ENCODE measurements at regions not wholly inside any gene's neighbourhood (a gene's known extent, or its start where the extent isn't known, plus 50 kb on each side); places are given as distances from the start of the nearest gene placed in this dataset.
"Not testable (repeated sequence)": the region's sequence is repeated elsewhere in the genome, so short reads cannot be mapped to it uniquely, and the experiment has no call there.

DNA sequence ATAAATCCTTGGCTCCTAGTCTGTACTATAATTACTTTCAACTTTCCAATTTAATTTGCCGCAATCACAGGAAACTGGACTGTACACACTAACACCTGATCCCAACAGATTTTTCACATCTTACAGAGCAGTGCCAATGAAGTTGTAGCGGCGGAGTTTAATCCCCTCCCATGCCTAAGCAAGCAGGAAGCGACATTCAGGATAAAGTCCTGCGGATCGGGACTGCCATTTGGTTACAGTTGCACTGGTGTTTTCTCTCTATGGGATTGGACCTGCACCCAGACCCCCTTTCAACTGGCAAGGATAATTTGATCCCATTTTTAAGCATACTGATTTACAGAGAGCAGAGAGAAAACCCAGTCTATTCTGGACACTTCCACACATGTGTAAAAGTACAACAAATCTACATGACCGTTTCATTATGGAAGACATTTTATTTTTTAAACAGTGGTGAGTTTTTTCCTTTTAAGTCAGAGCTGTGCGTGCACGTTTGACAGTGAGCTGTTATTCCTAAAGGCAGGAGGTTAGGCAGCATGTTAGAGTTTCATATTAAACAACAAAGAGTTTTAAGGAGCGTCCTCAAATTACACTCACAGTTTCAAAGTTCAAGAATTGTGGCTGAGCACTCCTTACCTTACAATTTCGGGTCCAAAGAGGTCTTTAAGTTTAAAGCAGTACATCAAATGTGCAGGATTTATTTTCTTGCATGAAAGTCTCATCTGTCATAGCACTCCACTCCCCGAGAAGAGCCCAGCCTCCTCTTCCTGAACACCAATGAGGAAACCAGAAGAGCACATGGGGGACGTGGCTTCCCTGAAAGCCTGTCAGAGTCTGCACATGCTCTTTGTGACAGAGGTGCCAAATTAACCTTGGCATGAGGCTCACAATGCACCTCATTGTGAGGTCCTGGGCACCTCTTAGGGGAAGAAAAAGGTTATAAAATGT, 141.6 kb upstream of the RFC3 start:
- DNase-seq: peak; percentile 12 to 76 (median 56)

DNA sequence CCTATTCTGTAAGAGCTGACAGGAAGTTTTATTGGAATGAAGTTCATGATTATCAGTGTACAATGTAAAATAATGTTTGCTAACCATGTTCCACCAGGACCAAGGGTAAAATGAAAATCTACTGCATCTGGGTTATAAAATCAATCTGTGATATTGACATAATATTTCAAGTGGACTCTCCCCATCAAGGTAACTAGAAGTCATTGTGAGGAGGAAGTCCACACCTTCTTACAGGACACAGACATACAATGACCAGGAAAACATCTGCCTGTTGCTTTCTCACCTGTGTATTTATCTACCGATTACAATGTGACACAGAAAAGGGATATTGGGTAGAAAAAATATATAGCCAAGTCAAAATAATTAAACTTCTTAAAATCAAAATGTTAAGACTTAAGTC, 140.7 kb upstream of the RFC3 start:
- peak in 1 of 3 experiments; percentile 44 for DNase-seq

DNA sequence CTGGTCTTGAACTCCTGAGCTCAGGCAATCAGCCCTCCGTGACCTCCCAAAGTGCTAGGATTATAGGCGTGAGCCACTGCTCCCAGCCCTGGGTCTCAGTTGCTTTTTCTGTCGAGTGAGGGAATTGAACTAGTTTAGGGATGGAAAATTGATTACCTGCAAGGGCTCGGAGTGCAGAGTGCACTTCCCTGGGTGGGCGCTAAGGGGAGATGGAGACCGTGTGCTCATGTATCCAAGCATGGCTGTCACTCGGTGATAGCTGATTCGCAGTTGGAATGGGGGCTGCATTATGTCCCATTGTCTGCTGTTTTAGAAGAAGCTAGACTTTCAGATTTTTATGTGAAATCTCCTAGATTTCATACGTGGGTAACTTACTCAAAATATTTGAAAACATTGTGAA, 139.9 kb upstream of the RFC3 start:
- DNase-seq: no peak

DNA sequence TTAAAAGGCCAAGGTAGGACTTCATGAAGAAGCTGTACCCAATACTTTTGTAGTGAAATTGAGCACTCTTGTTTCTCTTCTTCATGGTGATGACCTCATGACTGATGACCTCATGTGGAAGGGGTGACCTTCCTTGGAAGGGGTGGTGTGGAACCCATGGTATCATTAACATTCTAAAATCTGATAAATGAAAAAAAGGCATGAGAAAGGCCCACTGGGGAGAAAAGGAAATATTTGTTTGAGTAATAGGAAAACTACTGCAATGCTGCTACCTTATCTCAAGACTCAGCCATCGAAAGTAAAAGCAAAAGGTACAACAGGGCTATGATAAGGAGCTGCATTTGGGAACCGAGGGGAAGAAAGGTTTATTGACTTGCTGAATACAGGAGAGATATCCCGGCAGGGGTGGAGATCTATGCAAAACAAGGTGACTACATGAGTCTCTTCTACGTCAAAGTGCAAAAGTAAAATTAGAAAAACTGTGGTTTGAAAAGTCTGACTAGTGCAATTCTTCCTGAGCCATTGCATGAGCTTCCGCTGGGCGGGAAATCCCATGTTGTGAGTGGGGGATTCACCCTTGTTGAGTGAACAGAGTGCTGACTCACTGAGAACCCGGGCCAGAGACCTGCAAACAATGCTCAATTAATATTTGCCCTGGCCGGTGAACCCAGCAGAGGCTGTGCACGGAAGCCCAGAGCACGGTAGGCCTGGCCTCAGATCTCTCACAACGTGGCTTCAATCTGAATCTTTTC, 138.9 kb upstream of the RFC3 start:
- no peak for DNase-seq

DNA sequence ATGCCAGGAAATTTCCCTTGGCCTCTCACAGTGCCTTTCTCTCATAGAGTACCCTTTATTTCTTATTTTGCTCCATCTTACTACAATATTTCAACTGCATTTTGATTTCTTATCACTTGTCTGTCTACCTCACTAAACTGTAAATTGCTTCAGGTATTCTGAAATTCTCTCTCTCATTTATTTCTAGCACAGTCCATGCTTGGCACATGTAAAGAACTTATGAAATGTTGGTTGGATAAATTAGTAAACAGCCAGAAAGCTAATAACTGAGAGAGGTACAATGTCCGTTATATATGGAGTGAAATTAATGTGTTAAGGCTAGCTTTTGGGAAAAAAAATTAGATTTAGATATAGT, 138.3 kb upstream of the RFC3 start:
- no peak for DNase-seq

DNA sequence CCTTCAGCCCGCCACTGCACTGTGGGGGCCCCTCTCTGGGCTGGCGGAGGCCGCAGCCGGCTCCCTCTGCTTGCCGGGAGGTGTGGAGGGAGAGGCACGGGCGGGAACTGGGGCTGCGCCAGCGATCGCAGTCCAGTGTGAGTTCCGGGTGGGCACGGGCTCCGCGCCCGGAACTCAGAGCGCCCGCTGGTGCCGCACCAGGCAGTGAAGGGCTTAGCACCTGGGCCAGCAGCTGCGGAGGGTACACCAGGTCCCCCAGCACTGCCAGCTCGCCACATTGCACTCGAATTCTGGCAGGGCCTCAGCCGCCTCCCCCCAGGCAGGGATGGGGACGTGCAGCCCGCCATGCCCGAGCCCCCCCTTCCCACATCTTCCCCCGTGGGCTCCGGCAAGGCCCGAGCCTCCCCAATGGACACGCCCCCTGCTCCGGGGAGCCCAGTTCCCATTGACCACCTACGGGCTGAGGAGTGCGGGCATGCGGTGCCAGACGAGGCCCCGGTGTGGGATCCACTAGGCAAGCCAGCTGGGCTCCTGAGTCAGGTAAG, 135.9 kb upstream of the RFC3 start:
- no peak for DNase-seq

DNA sequence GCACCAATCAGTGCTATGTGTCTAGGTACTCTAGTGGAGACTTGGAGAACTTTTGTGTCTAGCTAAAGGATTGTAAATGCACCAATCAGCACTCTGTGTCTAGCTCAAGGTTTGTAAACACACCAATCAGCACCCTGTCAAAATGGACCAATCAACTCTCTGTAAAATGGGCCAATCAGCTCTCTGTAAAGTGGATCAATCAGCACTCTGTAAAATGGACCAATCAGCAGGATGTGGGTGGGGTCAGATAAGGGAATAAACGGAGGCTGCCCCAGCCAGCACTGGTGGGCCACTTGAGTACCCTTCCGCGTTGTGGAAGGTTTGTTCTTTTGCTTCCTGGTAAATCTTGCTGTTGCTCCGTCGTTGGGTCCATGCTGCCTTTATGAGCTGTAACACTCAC, 135.3 kb upstream of the RFC3 start:
- not testable (repeated sequence) for DNase-seq

DNA sequence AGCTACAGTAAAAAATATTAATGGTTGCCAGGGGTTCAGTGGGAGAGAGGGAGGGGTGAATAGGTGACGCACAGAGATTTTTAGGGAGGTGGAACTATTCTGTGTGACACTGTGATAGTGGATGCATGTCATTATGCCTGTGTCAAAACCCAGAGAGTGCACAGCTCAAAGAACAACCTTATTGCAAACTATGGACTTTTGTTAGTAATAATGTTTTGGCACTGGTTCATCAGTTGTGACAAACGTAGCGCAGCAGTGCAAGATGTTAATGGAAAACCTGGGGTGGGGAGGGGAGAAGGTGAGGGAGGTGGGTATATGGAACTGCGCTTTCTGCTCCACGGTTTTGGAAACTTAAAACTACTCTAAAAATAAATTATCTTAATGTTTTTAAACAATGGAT, 134.6 kb upstream of the RFC3 start:
- no peak for DNase-seq

DNA sequence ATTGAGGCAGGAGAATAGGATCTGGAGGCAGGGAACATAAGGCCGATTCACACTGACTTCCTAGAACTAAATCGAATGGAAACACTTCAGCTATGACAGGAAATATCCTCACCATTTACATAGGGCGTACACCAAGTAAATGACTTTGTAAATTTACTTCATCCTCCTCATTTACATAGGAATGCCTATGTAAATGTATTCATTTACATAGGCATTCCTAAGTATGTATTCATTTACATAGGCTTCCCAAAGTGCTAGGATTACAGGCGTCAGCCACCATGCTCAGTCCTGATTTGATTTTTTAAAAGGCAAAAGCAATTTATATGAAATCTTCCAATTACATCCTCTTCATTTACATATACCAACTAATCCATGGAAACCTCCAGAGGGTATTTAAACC, 133.1 kb upstream of the RFC3 start:
- no peak for DNase-seq

DNA sequence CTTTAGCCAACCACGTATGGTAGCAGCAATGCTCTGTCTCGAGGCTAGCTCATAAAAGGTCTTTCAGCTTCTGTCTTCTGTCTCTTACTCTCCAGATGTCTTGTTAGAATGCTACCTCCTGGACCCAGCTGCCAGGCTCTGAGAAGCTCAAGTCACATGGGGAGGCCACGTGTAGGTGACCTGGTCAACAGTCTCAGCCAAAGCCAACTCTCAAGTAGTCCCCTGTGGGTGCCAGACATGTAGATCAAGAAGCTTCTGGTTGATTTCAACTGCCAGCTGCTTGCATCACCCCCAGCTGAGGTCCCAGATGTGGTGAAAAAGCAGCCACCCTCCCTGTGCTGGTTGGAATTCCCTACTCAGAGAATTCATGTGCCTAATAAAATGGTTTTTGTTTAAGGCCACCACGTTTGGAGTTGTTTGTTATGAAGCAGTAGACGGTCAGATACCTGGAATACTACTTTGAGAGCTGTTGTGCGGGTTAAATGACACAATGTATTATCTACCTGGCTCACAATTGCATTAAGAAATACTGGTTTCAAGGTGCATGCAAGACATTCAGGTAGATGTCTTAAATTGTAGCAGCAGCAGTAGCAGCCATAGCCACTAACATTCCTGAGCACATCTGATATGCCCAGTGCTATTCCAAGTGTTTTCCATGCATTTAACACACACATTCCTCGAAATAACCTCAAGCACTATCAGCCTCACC, 131.0 kb upstream of the RFC3 start:
- DNase-seq: no peak

DNA sequence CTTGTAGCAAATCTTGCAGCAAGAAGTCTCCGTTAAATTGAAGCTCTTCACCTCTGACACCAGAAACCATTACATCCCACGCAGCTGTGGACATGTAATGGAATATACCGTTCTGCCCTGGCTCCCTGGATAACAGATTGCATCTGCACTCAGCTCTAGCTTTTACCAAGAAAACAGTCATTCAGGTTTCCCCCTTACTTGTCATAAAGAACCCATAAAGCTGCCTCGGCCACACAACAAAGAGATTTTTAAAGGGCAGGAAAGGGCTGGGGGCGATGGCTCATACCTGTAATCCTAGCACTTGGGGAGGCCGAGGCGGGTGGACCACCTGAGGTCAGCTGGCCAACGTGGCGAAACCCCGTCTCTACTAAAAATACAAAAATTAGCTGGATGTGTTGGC, 127.6 kb upstream of the RFC3 start:
- no peak for DNase-seq

DNA sequence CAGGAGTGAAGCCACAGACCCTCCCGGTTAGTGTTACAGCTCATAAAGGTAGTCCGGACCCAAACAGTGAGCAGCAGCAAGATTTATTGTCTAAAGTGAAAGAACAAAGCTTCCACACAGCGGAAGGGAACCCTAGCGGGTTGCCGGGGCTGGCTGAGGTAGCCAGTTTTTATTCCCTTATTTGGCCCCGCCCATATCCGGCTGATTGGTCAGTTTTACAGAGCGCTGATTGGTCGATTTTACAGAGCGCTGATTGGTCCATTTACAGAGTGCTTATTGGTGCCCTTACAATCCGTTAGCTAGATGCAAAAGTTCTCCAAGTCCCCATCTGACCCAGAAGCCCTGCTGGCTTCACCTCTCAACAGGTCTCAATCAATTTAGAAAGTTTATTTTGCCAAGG, 126.0 kb upstream of the RFC3 start:
- no peak for DNase-seq

DNA sequence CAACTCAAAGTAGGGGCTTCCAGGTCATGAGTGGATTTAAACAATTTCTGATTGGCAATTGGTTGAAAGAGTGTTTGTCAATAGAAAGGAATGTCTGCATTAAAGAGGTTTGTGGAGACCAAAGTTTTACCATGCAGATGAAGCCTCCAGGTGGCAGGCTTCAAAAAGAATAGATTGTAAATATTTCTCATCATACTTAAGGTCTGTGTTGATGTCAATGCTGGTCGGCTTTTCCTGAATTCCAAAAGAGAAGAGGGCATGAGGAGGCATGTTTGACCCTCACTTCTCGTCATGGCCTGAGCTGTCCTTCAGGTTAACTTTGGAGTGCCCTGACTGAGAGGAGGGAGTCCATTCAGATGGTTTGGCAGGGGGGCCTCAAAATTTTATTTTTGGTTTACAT, 125.4 kb upstream of the RFC3 start:
- DNase-seq: no peak

DNA sequence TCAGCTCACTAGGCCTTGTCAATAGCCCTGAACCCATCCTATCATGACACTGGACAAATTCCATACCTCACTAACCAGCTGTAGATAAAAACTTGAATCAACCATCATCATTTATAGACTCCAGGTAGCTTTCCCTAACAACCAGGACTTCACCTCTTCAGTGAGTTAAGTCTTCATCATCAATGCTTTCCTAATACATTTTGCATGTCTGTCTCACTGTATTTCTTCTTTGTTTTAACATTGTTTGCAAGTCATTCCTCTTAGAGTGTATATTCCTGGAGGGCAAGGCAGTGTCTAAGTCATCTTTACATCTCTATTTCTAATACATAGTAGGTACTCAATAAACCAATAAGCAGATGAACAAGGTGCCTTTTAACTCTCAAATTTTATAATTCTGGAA, 123.4 kb upstream of the RFC3 start:
- no peak for DNase-seq

DNA sequence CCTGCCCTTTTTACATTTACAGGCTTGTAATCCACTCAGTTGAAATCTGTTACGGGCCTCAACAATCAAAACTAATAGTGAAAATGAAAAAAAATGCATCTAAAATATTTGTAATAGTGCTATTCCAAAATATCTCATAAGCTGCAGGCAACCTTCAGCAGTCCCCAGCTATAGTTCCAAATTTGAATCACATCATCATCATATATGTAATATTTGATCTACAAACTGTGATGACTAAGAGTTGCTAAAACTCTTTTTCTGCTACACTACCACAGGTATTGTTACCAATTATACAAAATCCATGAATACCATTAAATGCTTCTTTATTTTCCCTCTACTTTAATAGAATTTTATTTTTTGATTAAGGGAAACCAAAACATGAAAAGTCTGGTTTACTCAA, 121.4 kb upstream of the RFC3 start:
- no peak for DNase-seq

DNA sequence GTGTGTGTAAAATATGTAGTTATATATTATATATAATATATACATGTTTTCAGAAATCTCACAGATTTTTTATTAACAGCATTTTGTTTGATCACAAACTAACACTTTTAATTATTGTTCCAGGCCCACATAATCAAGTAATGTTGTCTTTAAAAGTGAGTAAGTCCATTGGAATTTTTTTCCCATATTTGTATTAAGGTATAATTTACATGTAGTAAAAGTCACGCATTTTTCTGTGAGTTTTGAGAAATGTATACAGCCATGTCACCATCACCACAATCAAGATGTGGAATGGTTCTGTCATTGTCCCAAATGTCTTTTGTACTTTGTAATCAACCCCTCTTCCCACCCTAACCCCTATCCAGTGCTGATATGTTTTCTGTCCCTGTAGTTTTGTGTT, 120.0 kb upstream of the RFC3 start:
- no peak for DNase-seq

DNA sequence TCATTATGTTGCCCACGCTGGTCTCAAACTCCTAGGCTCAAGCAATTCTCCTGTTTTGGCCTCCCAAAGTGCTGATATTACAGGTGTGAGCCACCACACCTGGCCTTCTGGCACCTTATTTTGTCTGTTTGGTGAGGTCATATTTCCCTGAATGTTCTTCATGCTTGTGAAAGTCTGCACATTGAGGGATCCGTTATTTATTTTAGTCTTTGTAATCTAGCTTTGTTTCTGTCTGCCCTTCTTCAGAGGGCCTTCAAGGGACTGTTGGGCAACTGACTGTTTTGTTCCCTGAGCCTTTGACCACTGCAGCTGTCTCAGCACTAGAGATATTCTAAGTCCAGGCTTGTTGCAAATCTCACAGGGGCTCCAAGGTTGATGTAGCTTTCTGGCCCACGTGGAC, 110.5 kb upstream of the RFC3 start:
- no peak for DNase-seq

DNA sequence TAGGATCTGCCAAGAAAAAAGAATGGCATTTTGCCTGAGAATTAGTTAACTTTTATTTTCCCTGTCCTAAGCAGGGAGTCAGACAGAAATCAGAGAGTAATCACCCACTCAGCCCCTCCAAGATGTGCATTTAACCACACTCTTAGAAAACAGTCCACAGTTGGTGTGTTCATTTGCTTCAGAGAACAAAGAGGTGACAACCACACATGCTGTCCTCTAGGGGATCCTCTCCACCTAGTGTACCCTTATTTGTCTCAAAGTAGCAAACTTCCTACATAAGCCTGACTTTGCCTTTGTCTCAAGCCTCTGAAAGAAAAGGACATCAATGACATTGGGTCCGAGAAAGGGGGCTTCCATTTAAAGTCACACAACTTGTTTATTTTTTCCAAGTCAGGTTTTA, 107.0 kb upstream of the RFC3 start:
- DNase-seq: no peak

DNA sequence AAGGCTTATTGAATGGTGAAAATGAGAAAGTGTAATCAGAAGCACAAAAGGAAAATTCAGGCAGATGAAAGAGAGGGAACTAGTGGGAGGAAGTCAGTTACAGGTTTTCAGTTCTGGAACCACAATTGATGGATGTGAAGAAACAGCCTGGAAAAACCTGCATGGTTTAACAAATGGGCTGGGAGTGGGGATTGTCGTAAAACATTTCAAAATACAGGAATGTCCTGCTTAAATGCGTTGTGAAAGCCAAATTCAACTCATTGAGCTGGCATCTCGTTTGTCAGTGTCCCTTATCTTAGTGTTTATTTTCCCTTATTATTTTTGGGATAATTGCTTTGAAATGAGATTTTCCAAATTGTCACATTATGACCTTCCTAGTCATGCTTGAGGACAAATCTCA, 106.5 kb upstream of the RFC3 start:
- DNase-seq: no peak

DNA sequence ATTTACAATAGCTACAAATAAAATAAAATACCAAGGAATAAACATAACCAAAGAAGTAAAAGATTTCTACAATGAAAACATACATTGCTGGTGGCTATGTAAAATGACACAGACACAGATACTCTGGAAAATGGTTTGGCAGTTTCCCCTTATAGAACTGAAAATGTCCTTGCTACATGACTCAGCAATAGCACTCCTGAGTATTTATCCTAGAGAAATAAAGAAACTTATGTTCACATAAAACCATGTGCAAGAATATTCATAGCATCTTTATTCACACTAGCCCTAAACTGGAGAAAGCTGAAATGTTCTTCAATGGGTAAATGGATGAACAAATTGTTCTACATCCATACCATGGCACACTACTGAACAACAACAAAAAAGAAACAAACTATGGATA, 100.2 kb upstream of the RFC3 start:
- DNase-seq: no peak

DNA sequence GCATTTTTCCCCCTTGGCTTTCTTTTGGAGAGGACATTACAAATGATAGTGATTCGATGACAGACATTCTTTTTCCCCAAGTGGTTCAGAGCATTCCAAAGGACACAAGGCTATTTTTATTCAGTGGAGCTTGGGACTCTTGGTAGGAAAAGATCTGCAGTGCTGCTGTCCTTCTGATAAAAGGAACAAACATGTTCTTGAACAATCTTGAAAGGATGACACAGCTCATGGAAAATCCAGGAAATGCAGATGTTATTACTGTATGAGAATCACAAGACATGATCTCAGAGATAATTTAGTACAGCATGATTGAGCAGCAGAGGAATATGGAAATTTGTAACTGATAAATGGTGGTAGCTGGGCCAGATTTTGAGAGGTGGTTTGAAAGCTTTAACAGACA, 96.2 kb upstream of the RFC3 start:
- DNase-seq: no peak

DNA sequence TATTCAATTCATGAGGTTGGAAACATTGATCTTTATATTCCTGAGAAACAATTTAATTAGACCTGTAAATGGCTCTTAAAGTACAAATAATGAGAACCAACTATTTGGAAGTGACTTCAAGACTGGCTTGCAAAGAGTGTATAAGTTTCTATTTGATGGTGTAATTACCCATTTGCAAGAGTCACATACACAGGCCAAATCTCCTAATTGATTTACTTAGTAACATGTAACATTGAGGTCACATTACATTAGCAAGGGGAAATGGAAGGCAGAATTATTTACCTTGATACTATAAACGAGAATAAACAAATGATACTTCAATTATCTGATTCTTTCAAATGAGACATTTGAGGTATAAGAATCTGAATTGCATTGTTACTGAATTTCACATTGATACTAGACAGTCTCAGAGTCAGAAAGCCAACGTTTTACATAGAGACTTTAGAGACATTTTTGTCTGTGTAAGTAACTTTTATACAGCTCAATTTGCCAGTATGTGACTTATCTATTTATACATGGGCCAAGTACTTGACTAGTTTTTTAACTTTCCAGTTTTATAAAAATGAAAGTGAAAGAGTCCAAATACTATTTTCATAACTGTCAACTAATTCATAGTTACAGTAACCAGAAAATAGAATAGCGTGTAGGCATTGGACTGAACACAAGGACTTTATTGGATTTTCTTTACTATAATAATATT, 95.6 kb upstream of the RFC3 start:
- peak in 1 of 3 experiments; percentile 25 for DNase-seq

DNA sequence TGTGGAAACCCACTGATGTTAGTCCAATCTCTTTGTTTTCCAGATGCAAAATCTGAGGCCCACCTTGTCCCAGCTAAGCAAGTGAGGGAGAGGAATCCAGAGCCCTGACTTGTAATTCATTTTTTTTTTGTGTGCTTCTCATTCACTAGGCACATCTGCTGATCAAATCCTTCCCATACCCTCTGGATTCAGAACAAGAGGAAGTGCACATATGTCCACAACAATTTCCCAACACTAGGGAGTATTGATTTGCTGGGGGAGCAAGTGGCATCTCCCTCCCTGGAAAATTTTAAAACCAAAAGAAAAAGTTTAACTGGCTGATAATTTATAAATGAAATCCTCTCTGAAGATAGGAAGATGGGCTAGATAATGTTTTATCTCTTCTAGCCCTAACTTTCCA, 94.6 kb upstream of the RFC3 start:
- DNase-seq: no peak

Data from NCI-H1417 (cell line).